GM12874 (cell line): ENCODE measurements at regions not wholly inside any gene's neighbourhood (a gene's known extent, or its start where the extent isn't known, plus 50 kb on each side); places are given as distances from the start of the nearest gene placed in this dataset.

Source experiments
- TF ChIP-seq, protein P1 (sequence below): IDR thresholded peaks from 2 replicates; pipeline ENCODE4 v1.5.1; 2011; ENCODE audit warnings: low read depth, mild to moderate bottlenecking, control low read depth, low read length, moderate library complexity; ENCODE audit not compliant: insufficient read depth

DNA sequence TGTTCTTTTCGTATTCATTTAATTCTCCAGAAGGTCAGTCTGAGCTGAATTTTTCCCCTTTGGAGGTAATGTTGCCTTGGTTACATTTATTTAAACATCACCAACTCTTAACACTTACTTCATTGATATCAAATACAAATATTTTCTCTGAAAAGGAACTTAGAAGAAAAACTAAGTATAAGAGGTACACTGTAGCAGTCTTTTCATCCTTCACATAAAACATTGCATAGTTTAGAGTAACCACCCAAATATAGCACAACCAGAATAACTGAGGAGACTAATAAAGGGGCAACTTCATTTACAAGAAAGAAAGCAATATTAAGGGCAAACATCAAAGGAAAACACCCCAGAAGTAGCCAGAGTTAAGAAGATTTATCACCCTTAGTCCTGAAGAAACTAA lies 1115.0 kb upstream of the POT1 start:
- TF ChIP-seq, protein P1, sequence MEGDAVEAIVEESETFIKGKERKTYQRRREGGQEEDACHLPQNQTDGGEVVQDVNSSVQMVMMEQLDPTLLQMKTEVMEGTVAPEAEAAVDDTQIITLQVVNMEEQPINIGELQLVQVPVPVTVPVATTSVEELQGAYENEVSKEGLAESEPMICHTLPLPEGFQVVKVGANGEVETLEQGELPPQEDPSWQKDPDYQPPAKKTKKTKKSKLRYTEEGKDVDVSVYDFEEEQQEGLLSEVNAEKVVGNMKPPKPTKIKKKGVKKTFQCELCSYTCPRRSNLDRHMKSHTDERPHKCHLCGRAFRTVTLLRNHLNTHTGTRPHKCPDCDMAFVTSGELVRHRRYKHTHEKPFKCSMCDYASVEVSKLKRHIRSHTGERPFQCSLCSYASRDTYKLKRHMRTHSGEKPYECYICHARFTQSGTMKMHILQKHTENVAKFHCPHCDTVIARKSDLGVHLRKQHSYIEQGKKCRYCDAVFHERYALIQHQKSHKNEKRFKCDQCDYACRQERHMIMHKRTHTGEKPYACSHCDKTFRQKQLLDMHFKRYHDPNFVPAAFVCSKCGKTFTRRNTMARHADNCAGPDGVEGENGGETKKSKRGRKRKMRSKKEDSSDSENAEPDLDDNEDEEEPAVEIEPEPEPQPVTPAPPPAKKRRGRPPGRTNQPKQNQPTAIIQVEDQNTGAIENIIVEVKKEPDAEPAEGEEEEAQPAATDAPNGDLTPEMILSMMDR = no peak

DNA sequence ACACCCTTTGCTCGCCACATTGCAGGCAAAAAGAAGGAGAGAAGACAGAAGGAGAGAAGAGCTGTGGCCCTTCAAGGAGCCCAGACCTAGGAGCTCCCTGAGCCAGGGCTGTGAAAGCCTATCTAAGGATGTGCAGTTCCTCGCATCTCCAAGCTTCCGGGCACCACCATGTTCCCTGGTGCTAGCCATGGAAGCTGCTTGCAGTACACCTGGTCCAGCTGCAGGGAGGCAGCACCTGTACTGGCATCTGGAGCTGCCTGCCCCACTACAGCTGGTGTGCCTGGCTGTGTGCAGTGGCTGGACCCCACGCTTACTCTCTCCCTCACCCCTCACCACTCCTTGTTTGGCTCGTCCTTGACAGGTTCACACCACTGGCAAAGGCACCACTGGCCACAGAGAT lies 1111.8 kb upstream of the POT1 start:
- TF ChIP-seq, protein P1 = no peak

DNA sequence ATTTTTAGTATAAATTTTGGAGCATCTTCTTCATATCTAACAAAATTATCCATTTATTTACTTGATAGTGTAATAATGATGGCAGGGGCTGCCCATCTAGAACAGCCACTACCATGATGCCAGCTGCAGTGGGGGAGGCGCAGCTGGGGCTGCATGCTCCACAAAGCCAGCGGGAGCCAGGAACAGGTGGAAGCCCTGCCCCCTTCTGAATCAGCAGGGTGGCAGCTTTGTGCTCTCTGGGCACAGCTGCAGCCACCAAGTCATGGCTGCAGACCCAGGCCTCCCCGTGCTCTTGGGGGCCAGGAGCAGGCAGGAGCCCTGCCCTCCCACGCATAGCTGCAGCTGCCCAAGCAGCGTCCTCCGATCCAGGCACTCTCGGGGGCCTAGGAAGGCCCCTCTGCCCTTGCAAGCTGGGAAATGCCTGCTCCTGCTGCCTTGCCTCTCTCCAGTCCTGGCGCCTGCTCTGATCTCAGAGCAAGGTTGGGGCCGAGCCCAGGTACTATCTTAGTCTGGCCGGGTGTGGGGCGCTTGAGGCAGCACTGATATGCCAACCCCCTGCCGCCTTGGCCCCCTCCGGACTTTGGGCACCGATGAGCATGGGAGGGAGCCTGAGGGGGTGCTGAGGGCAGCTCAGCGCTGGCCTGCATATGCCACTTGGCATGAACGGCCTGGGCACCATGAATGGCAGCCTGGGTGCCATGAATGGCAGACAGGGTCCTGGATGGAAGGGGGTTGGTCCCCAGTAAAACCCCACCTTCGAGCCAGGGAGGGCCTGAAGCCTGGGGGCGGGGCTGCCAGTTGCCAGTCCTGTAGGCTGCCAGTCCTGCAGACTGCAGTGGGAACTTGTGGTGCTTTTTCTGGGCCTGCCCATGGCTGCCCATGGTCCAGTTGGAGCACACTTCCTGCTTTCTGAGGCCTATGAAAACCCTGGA lies 1110.8 kb upstream of the POT1 start:
- TF ChIP-seq, protein P1 = no peak

DNA sequence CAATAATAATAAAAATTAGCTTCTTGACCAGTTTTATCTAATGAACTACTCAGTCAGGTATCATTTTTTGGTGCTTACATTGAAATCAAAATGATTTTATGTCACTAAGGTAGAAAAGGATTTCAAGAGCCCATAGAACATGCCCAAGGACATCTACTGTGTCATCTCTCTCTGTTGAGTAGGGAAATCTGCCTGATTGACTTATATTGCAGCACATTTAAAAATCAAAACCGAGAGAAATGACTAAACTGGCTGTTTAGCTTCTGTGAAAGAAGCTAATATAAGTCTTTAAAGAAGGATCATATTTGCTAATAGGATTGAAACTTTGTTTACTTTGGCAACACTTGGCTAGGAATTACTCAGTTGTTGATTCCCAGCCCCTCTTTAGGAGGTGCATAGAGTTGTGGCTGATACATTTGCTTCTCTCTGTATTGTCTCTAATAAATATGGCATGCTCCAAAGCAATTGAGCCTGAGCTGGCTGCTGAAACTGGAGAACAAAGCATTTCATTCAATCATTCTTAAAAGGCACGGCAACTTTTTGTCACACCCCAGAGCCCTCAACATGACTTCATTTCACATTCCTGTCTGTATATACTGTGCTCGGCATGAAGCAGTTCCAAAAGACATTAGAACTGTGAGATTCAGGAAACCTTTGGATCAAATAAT lies 1096.9 kb upstream of the POT1 start:
- TF ChIP-seq, protein P1 = no peak

DNA sequence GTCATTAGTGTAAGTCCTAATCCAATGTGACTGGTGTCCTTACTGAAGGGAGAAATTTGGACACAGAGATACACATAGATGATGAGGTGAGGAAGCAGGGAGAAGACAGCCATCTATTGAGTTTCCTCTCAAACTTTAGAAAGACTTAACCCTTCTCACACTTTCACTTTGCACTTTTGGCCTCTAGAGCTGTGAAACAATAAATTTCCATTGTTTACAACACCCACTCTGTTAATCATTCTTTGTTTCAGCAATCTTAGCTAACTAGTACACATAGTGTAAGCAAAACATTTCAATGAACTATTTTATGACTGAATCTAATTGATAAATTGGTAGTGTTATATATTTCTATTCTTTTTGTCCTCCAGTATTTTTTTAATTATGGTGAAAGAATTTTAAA lies 1092.8 kb upstream of the POT1 start:
- TF ChIP-seq, protein P1 = no peak

DNA sequence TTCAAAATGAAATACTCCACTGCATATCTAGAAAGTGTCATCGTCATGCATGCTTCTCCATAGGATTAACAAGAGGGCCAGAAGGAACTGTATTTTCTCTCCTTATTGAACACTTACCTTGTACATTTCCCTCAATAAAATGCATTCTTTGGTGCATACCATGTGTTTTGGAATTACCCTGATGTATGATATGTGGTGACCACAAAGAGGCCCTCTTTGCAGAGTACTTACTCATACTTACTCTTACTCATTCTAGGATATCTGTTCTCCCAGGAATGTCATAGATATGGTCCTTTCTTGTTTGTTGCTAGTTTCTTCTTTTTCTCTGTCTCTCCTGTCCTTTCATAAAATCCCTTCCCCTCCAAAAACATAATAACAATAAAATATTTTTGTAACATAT lies 1087.1 kb upstream of the POT1 start:
- TF ChIP-seq, protein P1 = no peak

DNA sequence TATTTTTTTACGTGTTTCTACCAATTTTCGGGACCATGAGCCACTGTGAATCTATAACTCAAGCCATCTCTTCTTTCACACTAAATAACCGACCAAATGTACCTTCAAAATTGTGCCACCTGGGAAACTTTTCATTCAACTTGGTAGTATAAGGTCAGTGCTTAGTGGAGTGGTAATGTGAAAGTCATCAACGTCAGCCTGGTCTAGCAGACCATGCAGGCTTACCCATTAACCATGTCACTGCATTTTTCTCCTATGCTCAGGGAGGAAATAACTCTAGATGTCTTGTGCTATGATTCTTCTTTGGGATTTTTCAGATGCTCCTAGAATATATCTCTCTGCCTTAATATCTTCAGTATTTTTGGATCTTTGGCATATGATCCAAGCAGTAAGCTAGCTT lies 1075.4 kb upstream of the POT1 start:
- TF ChIP-seq, protein P1 = no peak
